Neural progenitor cell (in vitro differentiated cells): ENCODE measurements at regions not wholly inside any gene's neighbourhood (a gene's known extent, or its start where the extent isn't known, plus 50 kb on each side); places are given as distances from the start of the nearest gene placed in this dataset.
A peak's percentile ranks its signal among the peaks of the same experiment; 100 is the strongest.
"Not testable (repeated sequence)": the region's sequence is repeated elsewhere in the genome, so short reads cannot be mapped to it uniquely, and the experiment has no call there.

Experiments used
- DNase-seq: peaks from one replicate; pipeline ENCODE4 v3.0.0-alpha.2; 2016; ENCODE audit warnings: low spot score
- H2AFZ ChIP-seq: fragments of 200-600 bp; sonication (generic); replicated peaks from 2 replicates; pipeline ENCODE4 v1.6.1; 2016; ENCODE audit warnings: antibody characterized with exemption
- H3F3A ChIP-seq: fragments of 200-600 bp; sonication (generic); 2 replicates; pipeline ENCODE4 v1.6.1; 2016; ENCODE audit warnings: antibody characterized with exemption, low read depth
- H3K27ac ChIP-seq: fragments of 200-600 bp; sonication (generic); 2 replicates; pipeline ENCODE4 v1.5.1; 2016; ENCODE audit warnings: mild to moderate bottlenecking
- H3K27me3 ChIP-seq: fragments of 200-600 bp; sonication (generic); 2 replicates; pipeline ENCODE4 v1.6.1; 2016; ENCODE audit warnings: mild to moderate bottlenecking, moderate library complexity
- H3K36me3 ChIP-seq: fragments of 200-600 bp; sonication (generic); 2 replicates; pipeline ENCODE4 v1.5.1; 2016
- H3K4me1 ChIP-seq: fragments of 200-600 bp; sonication (generic); 2 replicates; pipeline ENCODE4 v1.6.1; 2016; ENCODE audit warnings: mixed run types
- H3K4me2 ChIP-seq: fragments of 200-600 bp; sonication (generic); 2 replicates; pipeline ENCODE4 v1.6.1; 2016
- H3K4me3 ChIP-seq: fragments of 200-600 bp; sonication (generic); 2 replicates; pipeline ENCODE4 v1.5.1; 2016
- H3K79me2 ChIP-seq: fragments of 200-600 bp; sonication (generic); 2 replicates; pipeline ENCODE4 v1.6.1; 2016; ENCODE audit warnings: low read depth
- H3K9ac ChIP-seq: fragments of 200-600 bp; sonication (generic); 2 replicates; pipeline ENCODE4 v1.6.1; 2016
- H3K9me3 ChIP-seq: fragments of 200-600 bp; sonication (generic); 2 replicates; pipeline ENCODE4 v1.5.1; 2016; ENCODE audit warnings: low read depth
- H4K20me1 ChIP-seq: fragments of 200-600 bp; sonication (generic); 2 replicates; pipeline ENCODE4 v1.6.1; 2016; ENCODE audit warnings: low read depth
- H3K27ac Mint-ChIP-seq: 3 replicates; pipeline ENCODE4 v1.8.0; 2021; ENCODE audit warnings: mixed read lengths
- H3K27me3 Mint-ChIP-seq: 2 replicates; pipeline ENCODE4 v1.8.0; 2022; ENCODE audit warnings: low read depth, mild to moderate bottlenecking, inconsistent platforms, moderate library complexity, mixed read lengths; ENCODE audit not compliant: insufficient read depth
- H3K36me3 Mint-ChIP-seq: 3 replicates; pipeline ENCODE4 v1.8.0; 2021; ENCODE audit warnings: mixed read lengths
- H3K4me1 Mint-ChIP-seq: 3 replicates; pipeline ENCODE4 v1.8.0; 2021; ENCODE audit warnings: mixed read lengths
- H3K4me3 Mint-ChIP-seq: 3 replicates; pipeline ENCODE4 v1.8.0; 2021; ENCODE audit warnings: mild to moderate bottlenecking, moderate library complexity, mixed read lengths
- H3K9me3 Mint-ChIP-seq: 3 replicates; pipeline ENCODE4 v1.8.0; 2020; ENCODE audit warnings: mixed read lengths
- CTCF ChIP-seq: fragments of 200-600 bp; sonication (generic); IDR thresholded peaks from 2 replicates; pipeline ENCODE4 v1.5.1; 2017; ENCODE audit warnings: antibody characterized with exemption, mild to moderate bottlenecking
- EZH2 ChIP-seq: fragments of 200-600 bp; sonication (generic); IDR thresholded peaks from 2 replicates; pipeline ENCODE4 v1.6.1; 2017; ENCODE audit warnings: antibody characterized with exemption, mild to moderate bottlenecking, moderate library complexity
- EZH2phosphoT487 ChIP-seq: fragments of 200-600 bp; sonication (generic); IDR thresholded peaks from 2 replicates; pipeline ENCODE4 v1.6.1; 2017; ENCODE audit warnings: antibody characterized with exemption

DNA sequence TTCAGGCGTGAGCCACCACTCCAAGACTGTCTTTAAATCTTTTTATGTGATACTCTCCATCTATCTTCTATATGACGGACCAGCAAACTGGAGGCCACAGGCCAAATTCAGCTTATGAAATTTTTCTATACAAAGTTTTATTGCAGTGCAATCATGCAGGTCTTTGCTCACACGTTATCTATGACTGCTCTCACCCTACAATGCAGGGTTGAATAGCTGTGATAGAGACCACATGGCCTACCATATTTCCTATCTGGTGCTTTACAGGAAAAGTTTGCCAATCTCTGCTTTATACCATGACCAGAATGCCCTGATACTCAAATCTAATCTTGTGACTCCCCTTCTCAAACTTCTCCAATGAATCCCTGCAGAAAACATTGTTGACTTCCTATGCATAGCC, 89.5 kb upstream of the ACBD5 start:
- H3K9me3 Mint-ChIP-seq, result no peaks in the 10 kb centered on the region
- H3K27ac ChIP-seq, result no peak overlapping the region
- no peak overlapping the region for H3K27ac Mint-ChIP-seq
- no peaks in the 10 kb centered on the region for H3K9me3 ChIP-seq
- no peak overlapping the region for H3K9ac ChIP-seq
- no peak overlapping the region for H3K4me3 Mint-ChIP-seq
- no peaks in the 10 kb centered on the region for H4K20me1 ChIP-seq
- no peaks in the 10 kb centered on the region for H3K4me1 Mint-ChIP-seq
- H2AFZ ChIP-seq, result no peak overlapping the region
- DNase-seq, result no peak
- no peaks in the 10 kb centered on the region for H3K36me3 Mint-ChIP-seq
- no peak overlapping the region for H3K4me2 ChIP-seq
- H3K79me2 ChIP-seq, result no peaks in the 10 kb centered on the region
- no peaks in the 10 kb centered on the region for H3F3A ChIP-seq
- TF ChIP-seq EZH2phosphoT487, result no peak
- TF ChIP-seq EZH2, result no peak
- no peak for TF ChIP-seq CTCF
- H3K27me3 Mint-ChIP-seq, result peaks cover 2% of the 10 kb centered on the region
- H3K4me1 ChIP-seq, result no peaks in the 10 kb centered on the region
- H3K4me3 ChIP-seq, result no peak overlapping the region
- no peaks in the 10 kb centered on the region for H3K27me3 ChIP-seq
- no peaks in the 10 kb centered on the region for H3K36me3 ChIP-seq

DNA sequence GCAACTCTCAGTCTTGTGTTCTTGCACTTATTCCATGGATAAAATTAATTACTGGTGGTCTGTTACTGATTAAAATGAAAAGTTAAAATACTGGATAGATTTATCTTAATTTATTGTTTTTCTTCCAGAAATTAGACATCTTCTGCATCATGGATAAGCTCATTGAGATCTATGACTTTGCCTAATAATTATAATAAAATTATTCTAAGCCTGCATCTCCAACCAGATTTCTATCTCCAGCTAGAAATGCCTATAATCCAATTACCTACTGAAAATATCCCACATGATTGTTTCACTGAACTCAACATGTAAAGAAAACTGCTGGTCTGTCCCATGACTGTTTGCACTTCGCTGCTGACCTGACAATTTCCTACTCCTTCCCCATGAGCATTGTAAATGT, 88.3 kb upstream of the ACBD5 start:
- Histone ChIP-seq H3K27ac (no peak overlapping the region), H3K9me3 (no peaks in the 10 kb centered on the region), H3K4me2 (no peak overlapping the region), H3K36me3 (no peaks in the 10 kb centered on the region), H3K4me1 (no peaks in the 10 kb centered on the region), H4K20me1 (no peaks in the 10 kb centered on the region), H3F3A (no peaks in the 10 kb centered on the region), H3K79me2 (no peaks in the 10 kb centered on the region), H3K4me3 (no peak overlapping the region), H3K9ac (no peak overlapping the region), H3K27me3 (no peaks in the 10 kb centered on the region), H2AFZ (no peak overlapping the region)
- no peak overlapping the region for H3K27ac Mint-ChIP-seq
- no peak overlapping the region for H3K4me3 Mint-ChIP-seq
- no peaks in the 10 kb centered on the region for H3K36me3 Mint-ChIP-seq
- no peak for DNase-seq
- TF ChIP-seq EZH2phosphoT487 (no peak), CTCF (no peak)
- no peaks in the 10 kb centered on the region for H3K4me1 Mint-ChIP-seq
- H3K27me3 Mint-ChIP-seq, result peaks cover 2% of the 10 kb centered on the region
- no peaks in the 10 kb centered on the region for H3K9me3 Mint-ChIP-seq

DNA sequence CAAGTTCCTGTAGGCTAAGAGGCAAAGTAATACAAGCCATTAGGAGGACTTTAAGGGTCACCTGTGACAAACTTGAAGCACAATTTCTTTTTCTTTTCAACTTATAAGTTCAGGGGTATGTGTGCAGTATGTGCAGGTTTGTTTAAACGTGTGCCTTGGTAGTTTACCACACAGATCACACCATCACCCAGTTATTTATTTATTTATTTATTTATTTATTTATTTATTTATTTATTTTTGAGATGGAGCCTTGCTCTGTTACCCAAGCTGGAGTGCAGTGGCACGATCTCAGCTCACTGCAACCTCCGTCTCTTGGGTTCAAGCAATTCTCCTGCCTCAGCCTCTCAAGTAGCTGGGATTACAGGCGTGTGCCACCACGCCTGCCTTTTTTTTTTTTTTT, 86.2 kb upstream of the ACBD5 start:
- H3K4me3 ChIP-seq, H4K20me1 ChIP-seq, H3K9ac ChIP-seq, H3K4me2 ChIP-seq, H3F3A ChIP-seq, H3K36me3 ChIP-seq, H3K27ac Mint-ChIP-seq, H3K27me3 Mint-ChIP-seq, H3K9me3 Mint-ChIP-seq, H3K27ac ChIP-seq, H3K79me2 ChIP-seq, H2AFZ ChIP-seq, H3K4me3 Mint-ChIP-seq, H3K4me1 Mint-ChIP-seq, H3K4me1 ChIP-seq, H3K9me3 ChIP-seq, DNase-seq, H3K36me3 Mint-ChIP-seq, H3K27me3 ChIP-seq: not testable (repeated sequence)

GRCh38 chr10:27319752-27320431, 79.3 kb upstream of the ACBD5 start:
- Histone ChIP-seq H3K36me3 (no peaks in the 10 kb centered on the region), H3K4me3 (peak overlapping the region; percentile 51), H3K79me2 (no peaks in the 10 kb centered on the region), H3K4me2 (peak overlapping the region; percentile 82), H3K27ac (no peak overlapping the region), H3F3A (no peaks in the 10 kb centered on the region), H3K9ac (no peak overlapping the region), H2AFZ (peak overlapping the region; percentile 59), H3K9me3 (no peaks in the 10 kb centered on the region), H4K20me1 (no peaks in the 10 kb centered on the region), H3K27me3 (peaks cover 41% of the 10 kb centered on the region), H3K4me1 (no peaks in the 10 kb centered on the region)
- TF ChIP-seq EZH2, result no peak
- TF ChIP-seq EZH2phosphoT487, result no peak
- TF ChIP-seq CTCF, result no peak
- DNase-seq, result peak; percentile 58
- Mint-ChIP-seq H3K4me3 (no peak overlapping the region), H3K27ac (no peak overlapping the region), H3K9me3 (no peaks in the 10 kb centered on the region), H3K36me3 (no peaks in the 10 kb centered on the region), H3K27me3 (no peaks in the 10 kb centered on the region), H3K4me1 (no peaks in the 10 kb centered on the region)

DNA sequence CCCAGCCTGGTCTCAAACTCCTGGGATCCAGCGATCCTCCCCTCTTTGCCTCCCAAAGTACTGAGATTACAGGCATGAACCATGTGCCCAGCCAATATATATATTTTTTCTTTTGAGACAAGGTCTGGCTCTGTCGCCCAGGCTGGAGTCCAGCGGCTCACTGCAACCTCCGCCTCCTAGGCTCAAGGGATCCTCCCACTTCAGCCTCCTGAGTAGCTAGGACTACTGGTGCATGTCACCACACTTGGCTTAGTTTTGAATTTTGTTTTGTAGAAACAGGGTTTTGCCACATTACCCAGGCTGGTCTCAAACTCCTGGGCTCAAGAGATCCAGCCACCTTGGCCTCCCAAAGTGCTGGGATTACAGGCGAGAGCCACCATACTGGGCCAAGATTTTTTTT, 78.5 kb upstream of the ACBD5 start:
- not testable (repeated sequence) for H3K9me3 Mint-ChIP-seq, H3K27ac ChIP-seq, H3F3A ChIP-seq, H3K9me3 ChIP-seq, H3K36me3 ChIP-seq, H3K79me2 ChIP-seq, H4K20me1 ChIP-seq, H3K9ac ChIP-seq, DNase-seq, H3K4me1 Mint-ChIP-seq, H3K27me3 Mint-ChIP-seq, H3K27ac Mint-ChIP-seq, H3K4me3 Mint-ChIP-seq, H3K36me3 Mint-ChIP-seq, H3K4me1 ChIP-seq
- H3K4me2 ChIP-seq, result peak overlapping the region; percentile 82
- peaks cover 41% of the 10 kb centered on the region for H3K27me3 ChIP-seq
- H3K4me3 ChIP-seq, result peak overlapping the region; percentile 51
- peak overlapping the region; percentile 59 for H2AFZ ChIP-seq

- not testable (repeated sequence) for H3K4me2 ChIP-seq, H3K9ac ChIP-seq
Measured at GRCh38 chr10:27315082-27315481, 74.5 kb upstream of the ACBD5 start.

More at GRCh38 chr10:27315082-27315481, 74.5 kb upstream of the ACBD5 start:
- not testable (repeated sequence) for H3K36me3 ChIP-seq, H3K4me3 ChIP-seq, H3K27ac Mint-ChIP-seq, DNase-seq, H2AFZ ChIP-seq, H4K20me1 ChIP-seq, H3K79me2 ChIP-seq, H3K4me1 ChIP-seq, H3K9me3 Mint-ChIP-seq, H3K27me3 Mint-ChIP-seq, H3K9me3 ChIP-seq, H3K27ac ChIP-seq, H3K4me3 Mint-ChIP-seq, H3F3A ChIP-seq, H3K4me1 Mint-ChIP-seq, H3K36me3 Mint-ChIP-seq
- H3K27me3 ChIP-seq, result peaks cover 30% of the 10 kb centered on the region
